HEK293 (cell line): ENCODE measurements at regions not wholly inside any gene's neighbourhood (a gene's known extent, or its start where the extent isn't known, plus 50 kb on each side); places are given as distances from the start of the nearest gene placed in this dataset.
"Not testable (repeated sequence)": the region's sequence is repeated elsewhere in the genome, so short reads cannot be mapped to it uniquely, and the experiment has no call there.

Source experiments
- CTCF ChIA-PET: fragments of 350-600 bp; formaldehyde crosslinking; extraction: SDS; loops from one replicate; lab custom pipeline; 2021; ENCODE audit warnings: antibody characterized with exemption; lab: Yijun Ruan, JAX
- POLR2A ChIA-PET: fragments of 300-600 bp; formaldehyde crosslinking; extraction: SDS; loops from one replicate; lab custom pipeline; 2020; ENCODE audit warnings: antibody characterized with exemption, inconsistent platforms; lab: Yijun Ruan, JAX
- H3K27ac ChIP-seq: fragments of 200-500 bp; sonication (Bioruptor generic); 2 replicates; pipeline ENCODE4 v1.5.1; 2014; ENCODE audit warnings: low read depth, low read length, control low read depth, inconsistent platforms; ENCODE audit errors: extremely low read depth
- H3K36me3 ChIP-seq, 2 experiments: fragments of 200-500 bp in 1 of 2; sonication (Bioruptor generic) in 1 of 2; 1 replicate in 1 of 2; 2 replicates in 1 of 2; pipeline ENCODE4 v1.5.1; 2014 to 2017; ENCODE audit warnings: inconsistent platforms in 2 of 2, low read length in 2 of 2; ENCODE audit not compliant: control insufficient read depth in 2 of 2, insufficient read depth in 1 of 2
- H3K4me1 ChIP-seq: fragments of 200-500 bp; sonication (Bioruptor generic); 2 replicates; pipeline ENCODE4 v1.5.1; 2014; ENCODE audit warnings: mild to moderate bottlenecking, low read length, inconsistent platforms; ENCODE audit not compliant: control insufficient read depth, insufficient read depth
- H3K4me3 ChIP-seq: 2 replicates; pipeline ENCODE4 v1.5.1; 2011; ENCODE audit warnings: low read depth, mild to moderate bottlenecking, control low read depth, low read length, moderate library complexity
- H3K9me3 ChIP-seq: fragments of 200-500 bp; sonication (Bioruptor generic); 2 replicates; pipeline ENCODE4 v1.5.1; 2014; ENCODE audit warnings: low read depth, low read length, inconsistent platforms; ENCODE audit not compliant: control insufficient read depth, insufficient read depth
- EGR2 ChIP-seq: fragments of 450-650 bp; formaldehyde crosslinking; IDR thresholded peaks from 2 replicates; pipeline ENCODE4 v1.5.1; 2016; ENCODE audit warnings: low read depth, missing biosample characterization, missing genetic modification characterization
- IKZF3 ChIP-seq: fragments of 450-650 bp; IDR thresholded peaks from 2 replicates; pipeline ENCODE4 v1.5.0; 2018; ENCODE audit warnings: missing biosample characterization, mild to moderate bottlenecking, missing genetic modification characterization, moderate library complexity
- PRDM1 ChIP-seq: fragments of 450-650 bp; formaldehyde crosslinking; IDR thresholded peaks from 2 replicates; pipeline ENCODE4; 2016; ENCODE audit warnings: missing biosample characterization, missing genetic modification characterization
- ZBTB17 ChIP-seq: fragments of 450-650 bp; formaldehyde crosslinking; IDR thresholded peaks from 2 replicates; pipeline ENCODE4 v1.5.1; 2016; ENCODE audit warnings: missing biosample characterization, missing genetic modification characterization
- ZFHX2 ChIP-seq: fragments of 450-650 bp; formaldehyde crosslinking; conservative IDR thresholded peaks from 2 replicates; pipeline ENCODE4 v1.5.1; 2016; ENCODE audit warnings: missing biosample characterization, missing genetic modification characterization
- ZNF146 ChIP-seq: fragments of 450-650 bp; formaldehyde crosslinking; IDR thresholded peaks from 2 replicates; pipeline ENCODE4 v1.5.1; 2016; ENCODE audit warnings: missing biosample characterization, missing genetic modification characterization
- ZNF366 ChIP-seq: fragments of 450-650 bp; formaldehyde crosslinking; conservative IDR thresholded peaks from 2 replicates; pipeline ENCODE4 v1.5.1; 2016; ENCODE audit warnings: missing biosample characterization, missing genetic modification characterization
- ZNF394 ChIP-seq: fragments of 450-650 bp; formaldehyde crosslinking; IDR thresholded peaks from 2 replicates; pipeline ENCODE4 v1.5.1; 2016; ENCODE audit warnings: missing biosample characterization, missing genetic modification characterization, mild to moderate bottlenecking, moderate library complexity, borderline replicate concordance
- TF ChIP-seq, protein P1 (sequence below): fragments of 450-650 bp; formaldehyde crosslinking; IDR thresholded peaks from 2 replicates; pipeline ENCODE4 v1.5.1; 2016; ENCODE audit warnings: missing biosample characterization, missing genetic modification characterization

DNA sequence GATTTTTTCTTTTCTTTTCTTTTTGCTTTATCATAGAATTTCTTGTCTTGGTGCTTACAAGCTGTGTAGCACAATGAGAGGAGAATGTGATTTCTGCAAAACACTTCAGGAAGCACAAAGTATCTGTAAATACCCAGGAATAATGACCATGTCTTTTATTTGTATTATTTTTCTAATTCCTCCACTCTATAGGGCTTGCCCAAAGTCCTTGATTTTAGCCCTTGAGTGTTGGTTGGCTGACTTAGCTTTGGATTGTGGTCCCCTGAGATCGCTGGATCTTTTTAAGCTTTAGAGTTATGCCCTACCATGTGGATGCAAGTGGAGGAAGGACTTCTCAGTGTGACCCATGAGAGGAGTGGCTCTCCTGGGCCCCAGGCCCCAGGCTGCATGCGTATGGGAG is 52.2 kb downstream of the HOXC4 start:
- H3K4me1 ChIP-seq, H3K9me3 ChIP-seq, H3K27ac ChIP-seq, H3K4me3 ChIP-seq, POLR2A ChIA-PET, H3K36me3 ChIP-seq, CTCF ChIA-PET: not testable (repeated sequence)

DNA sequence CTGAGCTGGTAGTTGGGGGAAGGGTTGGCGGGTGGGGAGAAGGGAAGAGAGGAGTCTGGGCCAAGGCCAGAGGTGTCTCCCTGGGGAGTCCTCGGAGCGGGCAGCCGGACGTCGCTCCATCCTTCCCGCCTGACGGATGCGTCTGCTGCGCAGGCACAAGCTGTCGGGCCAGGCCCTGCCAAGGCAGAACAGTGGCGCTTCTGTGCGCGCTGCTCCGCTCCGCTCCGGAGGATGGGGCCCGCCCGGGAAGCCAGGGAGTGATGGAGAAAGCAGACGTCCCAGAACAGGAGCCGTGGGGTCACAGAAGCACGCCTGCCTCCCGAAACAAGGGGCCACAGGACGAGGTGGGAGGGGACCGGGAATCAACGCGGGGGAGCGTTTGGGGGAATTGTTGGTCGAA is 52.6 kb downstream of the HOXC4 start:
- POLR2A ChIA-PET, H3K4me3 ChIP-seq, CTCF ChIA-PET, H3K36me3 ChIP-seq, H3K9me3 ChIP-seq, H3K27ac ChIP-seq, H3K4me1 ChIP-seq: not testable (repeated sequence)

DNA sequence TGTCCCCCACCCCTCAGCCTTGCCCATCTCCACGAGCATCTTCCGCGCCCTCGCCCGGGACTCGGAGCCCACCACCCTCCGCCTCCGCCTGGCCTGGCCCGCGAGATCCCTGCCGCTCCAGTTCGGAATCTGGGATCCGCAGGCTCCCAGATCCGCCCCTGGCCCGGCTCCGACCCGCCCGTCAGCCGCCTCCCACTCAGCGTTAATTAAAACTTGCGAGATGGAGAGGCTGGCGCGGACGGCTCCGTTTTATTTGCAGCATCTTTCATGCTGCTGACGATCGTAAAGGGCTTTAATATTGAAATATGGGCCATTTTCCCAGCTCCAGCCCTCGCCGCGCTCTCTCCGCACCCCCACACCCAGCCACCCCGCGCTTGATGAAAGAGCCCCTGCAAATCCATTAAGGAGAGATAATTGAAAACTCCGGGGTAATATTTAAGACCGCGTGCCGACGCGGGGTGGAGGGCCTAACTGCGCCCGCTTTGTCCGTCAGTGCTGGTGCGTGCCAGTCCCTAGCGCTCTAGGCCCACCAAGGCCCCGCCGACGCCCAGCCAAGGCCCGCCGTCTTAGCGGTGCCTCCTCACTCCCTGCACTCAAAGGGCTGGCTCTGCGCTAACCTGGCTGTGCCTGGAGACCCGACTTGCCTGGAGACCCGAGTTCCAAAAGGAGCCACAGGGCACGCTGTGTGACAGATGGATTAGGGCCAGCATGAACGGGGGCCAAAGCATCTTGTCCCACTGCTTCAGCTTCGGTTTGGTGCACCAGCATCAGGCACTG is 53.4 kb downstream of the HOXC4 start:
- H3K4me1 ChIP-seq, H3K9me3 ChIP-seq, H3K4me3 ChIP-seq, H3K27ac ChIP-seq, CTCF ChIA-PET, POLR2A ChIA-PET, H3K36me3 ChIP-seq: not testable (repeated sequence)

DNA sequence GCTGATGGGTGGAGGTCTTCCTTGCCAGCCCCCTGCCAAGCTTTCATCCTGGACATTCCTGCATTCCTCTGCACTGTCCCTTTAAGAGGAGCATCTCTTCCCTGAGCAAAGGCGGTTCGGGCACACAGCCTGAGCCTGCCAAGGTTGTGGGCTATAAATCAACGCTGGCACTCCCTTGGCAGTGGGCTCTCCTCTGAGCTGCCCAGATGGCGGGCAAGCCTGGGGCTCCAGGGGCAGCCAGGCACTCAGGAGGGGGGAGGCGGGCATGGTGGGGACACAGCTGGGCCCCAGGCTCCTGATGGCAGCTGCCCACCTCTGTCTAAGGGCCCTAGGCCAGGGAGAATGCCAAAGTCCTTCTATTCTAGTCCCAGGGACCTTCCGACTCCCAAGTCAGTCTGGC is 58.7 kb downstream of the HOXC4 start:
- H3K27ac ChIP-seq, H3K4me1 ChIP-seq, H3K9me3 ChIP-seq, H3K36me3 ChIP-seq, CTCF ChIA-PET, H3K4me3 ChIP-seq, POLR2A ChIA-PET: not testable (repeated sequence)

DNA sequence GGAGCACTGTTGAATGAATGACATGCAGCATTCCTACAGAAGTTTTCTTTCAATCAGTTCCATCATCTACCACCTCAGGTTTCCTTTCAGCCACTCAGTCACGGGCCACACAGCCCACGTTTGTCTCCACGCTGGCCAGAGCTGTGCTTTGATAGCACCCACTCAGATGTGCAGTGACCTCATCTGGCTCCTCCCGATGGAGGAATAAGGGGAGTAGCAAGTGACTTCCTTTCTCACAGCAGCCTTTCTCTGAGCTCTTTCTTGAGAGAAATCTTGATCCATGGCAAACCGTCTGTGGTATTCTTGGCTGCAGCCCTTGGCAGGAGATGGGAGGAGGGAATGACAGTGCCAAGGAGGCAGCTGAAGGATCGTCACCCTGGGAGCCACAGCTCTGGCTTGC is 62.4 kb downstream of the HOXC4 start:
- H3K4me3 ChIP-seq, POLR2A ChIA-PET, H3K9me3 ChIP-seq, H3K27ac ChIP-seq, H3K4me1 ChIP-seq, H3K36me3 ChIP-seq: not testable (repeated sequence)
- CTCF ChIA-PET, result interaction anchor here (0.6 kb wide), 1 partner anchor 92 kb away, joined by 3 read pairs; no protein-coding TSS in a partner anchor
- TF ChIP-seq ZBTB17 (tag by site-specific recombination), result peak; percentile 36; the same call in 1 of the 2 replicates
- peak; percentile 59; the same call in 1 of the 2 replicates for TF ChIP-seq IKZF3 (tag by site-specific recombination)
- peak; percentile 48; the same call in 1 of the 2 replicates for TF ChIP-seq ZNF366 (tag by site-specific recombination)
- peak; percentile 90 for TF ChIP-seq PRDM1 (tag by site-specific recombination)
- TF ChIP-seq EGR2 (tag by site-specific recombination), result peak; percentile 59
- peak; percentile 59; the same call in 1 of the 2 replicates for TF ChIP-seq ZNF394 (tag by site-specific recombination)
- peak; percentile 75 for TF ChIP-seq ZFHX2

DNA sequence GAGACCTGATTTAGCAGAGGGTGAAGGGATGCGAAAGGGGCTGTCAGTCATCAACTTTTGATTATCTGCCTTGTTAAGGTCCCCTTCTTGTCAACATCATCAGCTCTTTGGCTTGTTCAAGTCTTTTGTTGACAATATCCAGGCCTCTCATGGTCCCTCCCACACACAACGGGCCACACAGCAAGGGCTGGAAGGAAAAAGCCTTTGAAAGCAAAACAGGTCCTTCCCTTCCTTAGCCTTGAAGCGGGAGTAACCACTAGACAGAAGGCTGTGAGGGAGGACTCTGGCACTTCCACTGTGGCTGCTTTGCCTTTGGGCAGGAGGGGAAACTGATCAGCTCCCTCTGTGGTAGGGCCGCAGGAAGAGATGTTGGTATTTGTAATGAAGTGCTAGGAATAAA is 63.8 kb downstream of the HOXC4 start:
- H3K4me1 ChIP-seq, POLR2A ChIA-PET, H3K9me3 ChIP-seq, H3K27ac ChIP-seq, H3K36me3 ChIP-seq, H3K4me3 ChIP-seq: not testable (repeated sequence)
- CTCF ChIA-PET, result interaction anchor here (1.2 kb wide), 1 partner anchor 84 kb away, joined by 3 read pairs; the partner anchor contains the start of gene HOXC5

DNA sequence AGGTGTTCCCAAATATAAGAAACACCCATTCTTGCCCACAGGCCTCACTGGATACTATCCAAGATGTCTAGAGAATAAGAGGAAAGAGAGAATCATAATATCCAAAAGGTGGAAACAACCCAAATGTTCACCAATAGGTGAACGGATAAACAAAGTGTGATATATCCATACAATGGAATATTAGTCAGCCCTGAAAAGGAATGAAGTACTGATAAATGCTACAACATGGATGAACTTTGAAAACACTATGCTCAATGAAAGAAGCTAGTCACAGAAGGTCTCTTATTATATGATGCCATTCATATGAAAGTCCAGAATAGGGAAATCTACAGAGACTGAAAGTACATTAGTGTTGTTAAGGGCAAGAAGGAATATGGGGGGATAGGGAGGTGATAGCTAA is 65.4 kb downstream of the HOXC4 start:
- H3K36me3 ChIP-seq, POLR2A ChIA-PET, H3K4me1 ChIP-seq, H3K27ac ChIP-seq, H3K4me3 ChIP-seq, H3K9me3 ChIP-seq: not testable (repeated sequence)
- peak; percentile 99 for TF ChIP-seq ZNF146
- TF ChIP-seq, protein P1, sequence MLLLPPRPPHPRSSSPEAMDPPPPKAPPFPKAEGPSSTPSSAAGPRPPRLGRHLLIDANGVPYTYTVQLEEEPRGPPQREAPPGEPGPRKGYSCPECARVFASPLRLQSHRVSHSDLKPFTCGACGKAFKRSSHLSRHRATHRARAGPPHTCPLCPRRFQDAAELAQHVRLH (tag by site-specific recombination), result peak; percentile 93
- CTCF ChIA-PET, result interaction anchor here (0.9 kb wide), 1 partner anchor 88 kb away, joined by 3 read pairs; no protein-coding TSS in a partner anchor

DNA sequence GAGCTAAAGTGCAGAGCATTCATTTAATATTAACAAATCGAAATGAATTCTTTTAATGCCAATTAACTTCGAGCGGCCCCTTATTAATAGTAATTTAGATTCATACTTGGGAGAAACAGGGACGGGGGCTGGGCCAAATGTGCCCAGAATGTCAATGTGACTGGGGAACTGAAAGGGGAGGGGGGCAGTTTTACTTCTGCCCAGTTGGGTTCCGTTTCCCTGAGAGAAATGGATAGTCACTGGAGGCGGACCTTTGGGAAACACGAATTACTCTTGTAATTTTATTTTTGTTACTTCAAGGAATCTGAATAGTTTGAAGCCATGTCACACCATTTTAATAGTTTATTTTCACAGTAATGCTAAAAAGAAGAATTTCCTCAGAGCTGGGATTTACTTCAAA is 64.8 kb downstream of the SMUG1 start:
- H3K36me3 ChIP-seq, CTCF ChIA-PET, H3K4me3 ChIP-seq, H3K9me3 ChIP-seq, POLR2A ChIA-PET, H3K27ac ChIP-seq: not testable (repeated sequence)
- peaks cover 18% of the 10 kb centered on the region for H3K4me1 ChIP-seq
